Hepatocyte (in vitro differentiated cells): ENCODE measurements at regions not wholly inside any gene's neighbourhood (a gene's known extent, or its start where the extent isn't known, plus 50 kb on each side); places are given as distances from the start of the nearest gene placed in this dataset.

Experiments
- DNase-seq: peaks from one replicate; pipeline ENCODE4 v3.0.0-alpha.2; 2016; ENCODE audit warnings: low spot score
- H2AFZ ChIP-seq: fragments of 200-600 bp; sonication (generic); 2 replicates; pipeline ENCODE4 v1.6.0; 2016; ENCODE audit warnings: antibody characterized with exemption, mild to moderate bottlenecking
- H3K27ac ChIP-seq: fragments of 200-600 bp; sonication (generic); 2 replicates; pipeline ENCODE4 v1.5.1; 2016; ENCODE audit warnings: mild to moderate bottlenecking
- H3K27me3 ChIP-seq: fragments of 200-600 bp; sonication (generic); 2 replicates; pipeline ENCODE4 v1.6.1; 2016
- H3K36me3 ChIP-seq: fragments of 200-600 bp; sonication (generic); replicated peaks from 2 replicates; pipeline ENCODE4 v1.5.1; 2016; ENCODE audit warnings: low read depth; ENCODE audit not compliant: insufficient read depth
- H3K4me1 ChIP-seq: fragments of 200-600 bp; sonication (generic); 2 replicates; pipeline ENCODE4 v1.5.1; 2016; ENCODE audit warnings: mild to moderate bottlenecking, moderate library complexity; ENCODE audit not compliant: insufficient read depth
- H3K4me2 ChIP-seq: fragments of 200-600 bp; sonication (generic); 2 replicates; pipeline ENCODE4 v1.6.0; 2016
- H3K4me3 ChIP-seq: fragments of 200-600 bp; sonication (generic); 2 replicates; pipeline ENCODE4 v1.5.1; 2016; ENCODE audit warnings: mild to moderate bottlenecking
- H3K79me2 ChIP-seq: fragments of 200-600 bp; sonication (generic); 2 replicates; pipeline ENCODE4 v1.6.0; 2017; ENCODE audit warnings: mild to moderate bottlenecking
- H3K9me2 ChIP-seq: fragments of 200-600 bp; sonication (generic); replicated peaks from 2 replicates; pipeline ENCODE4 v1.6.0; 2017; ENCODE audit warnings: mild to moderate bottlenecking; ENCODE audit not compliant: insufficient read depth
- H3K9me3 ChIP-seq: fragments of 200-600 bp; sonication (generic); 2 replicates; pipeline ENCODE4 v1.5.1; 2016; ENCODE audit warnings: low read depth, mild to moderate bottlenecking
- H4K20me1 ChIP-seq: fragments of 200-600 bp; sonication (generic); 2 replicates; pipeline ENCODE4 v1.6.0; 2016; ENCODE audit warnings: mild to moderate bottlenecking; ENCODE audit not compliant: insufficient read depth, poor library complexity, severe bottlenecking
- CTCF ChIP-seq: fragments of 200-600 bp; sonication (generic); IDR thresholded peaks from 2 replicates; pipeline ENCODE4 v1.5.1; 2016; ENCODE audit warnings: antibody characterized with exemption, mild to moderate bottlenecking; ENCODE audit not compliant: poor library complexity
- EZH2 ChIP-seq: fragments of 200-600 bp; sonication (generic); IDR thresholded peaks from 2 replicates; pipeline ENCODE4 v1.6.1; 2016; ENCODE audit warnings: antibody characterized with exemption, mild to moderate bottlenecking, borderline replicate concordance
- EZH2phosphoT487 ChIP-seq: fragments of 200-600 bp; sonication (generic); IDR thresholded peaks from one replicate; pipeline ENCODE4 v1.6.1; 2018; ENCODE audit warnings: antibody characterized with exemption, mild to moderate bottlenecking, low read depth, moderate library complexity; ENCODE audit not compliant: unreplicated experiment, severe bottlenecking
- WGBS: methylation state at CpG from one replicate; pipeline ENCODE4 v1.1.6; 2016; ENCODE audit warnings: low lambda C conversion rate; ENCODE audit errors: missing lambda C conversion rate; 5-methylcytosine and 5-hydroxymethylcytosine counted together

DNA sequence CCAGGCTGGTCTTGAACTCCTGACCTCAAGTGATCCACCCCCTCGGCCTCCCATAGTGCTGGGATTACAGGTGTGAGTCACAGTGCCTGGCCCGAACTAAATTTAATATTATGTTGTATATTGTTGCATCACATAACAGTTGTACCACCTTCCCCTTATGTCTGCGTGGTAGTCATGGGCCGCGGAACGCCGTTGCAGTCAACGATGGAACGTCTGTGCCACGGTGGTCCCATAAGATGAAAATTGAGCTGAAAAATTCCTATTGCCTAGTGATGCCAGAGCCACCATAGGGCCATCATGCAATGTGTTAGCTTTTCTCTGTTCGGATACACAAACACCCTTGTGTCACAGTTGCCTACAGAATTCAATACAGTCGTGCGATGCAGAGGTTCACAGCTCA is 236.1 kb downstream of the TEX29 start:
- H3K27me3 ChIP-seq, result peaks cover 14% of the 10 kb centered on the region
- TF ChIP-seq EZH2phosphoT487 (no peak), EZH2 (no peak), CTCF (no peak)
- 90% methylated on average over 13 of the region's 13 CpGs for whole genome bisulfite sequencing

GRCh38 chr13:111557921-111558699 is 237.7 kb downstream of the TEX29 start:
- Histone ChIP-seq H3K27ac (no peak overlapping the region), H3K4me2 (no peak overlapping the region), H3K4me1 (no peaks in the 10 kb centered on the region), H3K9me3 (no peaks in the 10 kb centered on the region), H4K20me1 (no peaks in the 10 kb centered on the region), H2AFZ (no peak overlapping the region), H3K36me3 (no peaks in the 10 kb centered on the region), H3K9me2 (no peaks in the 10 kb centered on the region), H3K27me3 (peaks cover 3% of the 10 kb centered on the region), H3K4me3 (no peak overlapping the region), H3K79me2 (no peaks in the 10 kb centered on the region)
- TF ChIP-seq CTCF, result no peak
- no peak for TF ChIP-seq EZH2
- no peak for TF ChIP-seq EZH2phosphoT487
- no peak for DNase-seq
- WGBS, result 95% methylated on average over 19 of the region's 19 CpGs

More for the DNA sequence above, 236.1 kb downstream of the TEX29 start:
- no peak overlapping the region for H2AFZ ChIP-seq
- no peak overlapping the region for H3K4me3 ChIP-seq
- H3K9me3 ChIP-seq, result no peaks in the 10 kb centered on the region
- H3K4me1 ChIP-seq, result no peaks in the 10 kb centered on the region
- no peaks in the 10 kb centered on the region for H4K20me1 ChIP-seq
- no peaks in the 10 kb centered on the region for H3K79me2 ChIP-seq
- no peaks in the 10 kb centered on the region for H3K9me2 ChIP-seq
- DNase-seq, result no peak
- H3K36me3 ChIP-seq, result no peaks in the 10 kb centered on the region
- H3K4me2 ChIP-seq, result no peak overlapping the region
- H3K27ac ChIP-seq, result no peak overlapping the region

GRCh38 chr13:111558700-111559088 is 238.3 kb downstream of the TEX29 start:
- H3K36me3 ChIP-seq, result no peaks in the 10 kb centered on the region
- TF ChIP-seq EZH2phosphoT487, result no peak
- TF ChIP-seq EZH2, result no peak
- TF ChIP-seq CTCF, result no peak
- no peaks in the 10 kb centered on the region for H4K20me1 ChIP-seq
- no peaks in the 10 kb centered on the region for H3K9me2 ChIP-seq
- H3K27ac ChIP-seq, result no peak overlapping the region
- H3K4me1 ChIP-seq, result no peaks in the 10 kb centered on the region
- no peak for DNase-seq
- no peaks in the 10 kb centered on the region for H3K79me2 ChIP-seq
- H3K4me2 ChIP-seq, result no peak overlapping the region
- H3K27me3 ChIP-seq, result peaks cover 5% of the 10 kb centered on the region
- no peaks in the 10 kb centered on the region for H3K9me3 ChIP-seq
- no peak overlapping the region for H3K4me3 ChIP-seq
- 90% methylated on average over 16 of the region's 16 CpGs for WGBS
- no peak overlapping the region for H2AFZ ChIP-seq
